Lower leg skin (tissue), 4 donors: ENCODE measurements at regions not wholly inside any gene's neighbourhood (a gene's known extent, or its start where the extent isn't known, plus 50 kb on each side); places are given as distances from the start of the nearest gene placed in this dataset.
A peak's percentile ranks its signal among the peaks of the same experiment; 100 is the strongest.

Experiments
- DNase-seq, 2 donors: peaks; one replicate each; pipeline ENCODE4 v3.0.0-alpha.2; 2019; ENCODE audit warnings: low spot score in 2 of 2
- H3K4me3 ChIP-seq: fragments of 200-600 bp; sonication (generic); 2 replicates; pipeline ENCODE4 v1.5.1; 2017; ENCODE audit warnings: mild to moderate bottlenecking, low read depth; ENCODE audit not compliant: poor library complexity, severe bottlenecking
- POLR2A ChIP-seq, 2 donors: fragments of 450-650 bp; IDR thresholded peaks; one replicate each; pipeline ENCODE4 v1.6.1; 2016 to 2017; ENCODE audit warnings: antibody characterized with exemption in 2 of 2, mild to moderate bottlenecking in 1 of 2, moderate library complexity in 1 of 2
- WGBS, 2 donors: methylation state at CpG; one replicate each; pipeline ENCODE4 v1.1.5; 2018; 5-methylcytosine and 5-hydroxymethylcytosine counted together
- intact Hi-C: fragments of 100-400 bp; cut with DNase I; formaldehyde crosslinking; loops from one replicate; pipeline ENCODE4 v1.15.0; 2023; ENCODE audit warnings: low total_unique reads
- TF ChIP-seq, protein P1 (sequence below), 3 donors: fragments of 450-650 bp; IDR thresholded peaks; one replicate each; pipeline ENCODE4 v1.5.1; 2016; ENCODE audit warnings: antibody characterized with exemption in 3 of 3, mild to moderate bottlenecking in 3 of 3, moderate library complexity in 2 of 3

DNA sequence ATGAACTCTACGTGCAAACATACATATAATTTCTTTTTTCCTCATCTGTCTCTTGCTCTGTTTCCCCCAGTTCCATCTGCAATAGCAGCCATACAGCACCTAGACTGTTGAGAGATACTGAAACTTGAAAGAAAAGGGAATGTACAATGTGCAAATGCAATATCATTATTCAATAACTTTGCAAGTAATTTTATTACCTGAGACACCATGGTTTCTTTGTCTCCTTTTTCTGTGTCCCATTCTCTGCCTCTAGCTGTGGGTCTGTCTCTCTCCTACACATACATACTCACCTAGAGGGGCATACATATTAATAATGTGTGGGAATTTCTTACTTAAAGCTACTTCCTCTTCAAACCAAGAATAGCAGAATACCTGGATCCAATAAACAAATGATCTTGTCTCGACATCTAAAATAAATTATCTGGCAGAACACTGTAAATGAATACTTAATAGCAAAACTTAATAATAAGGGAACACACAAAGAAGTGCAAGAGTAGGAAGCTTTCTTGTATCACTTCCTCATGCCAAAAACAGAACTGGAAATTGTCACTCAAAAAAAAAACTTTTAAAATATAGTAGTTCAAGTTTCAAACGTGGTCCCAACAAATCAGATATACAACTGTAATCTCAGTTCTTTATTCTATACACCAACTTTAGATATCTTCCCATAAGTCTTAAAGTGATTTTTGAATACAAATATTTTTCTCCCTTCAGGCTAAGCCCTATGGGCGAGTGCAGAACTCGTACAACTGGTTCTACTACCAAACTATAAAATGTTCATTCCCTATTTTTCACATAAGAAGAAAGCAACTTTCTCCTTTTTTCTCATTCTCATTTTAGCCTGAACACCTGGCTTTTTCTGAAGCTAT is 194.6 kb downstream of the NRIP1 start:
- intact Hi-C loops, result no loop called here
- WGBS, 2 donors, result 38 to 52% methylated on average over 5 of the region's 5 CpGs
- no peak for DNase-seq
- TF ChIP-seq, protein P1, sequence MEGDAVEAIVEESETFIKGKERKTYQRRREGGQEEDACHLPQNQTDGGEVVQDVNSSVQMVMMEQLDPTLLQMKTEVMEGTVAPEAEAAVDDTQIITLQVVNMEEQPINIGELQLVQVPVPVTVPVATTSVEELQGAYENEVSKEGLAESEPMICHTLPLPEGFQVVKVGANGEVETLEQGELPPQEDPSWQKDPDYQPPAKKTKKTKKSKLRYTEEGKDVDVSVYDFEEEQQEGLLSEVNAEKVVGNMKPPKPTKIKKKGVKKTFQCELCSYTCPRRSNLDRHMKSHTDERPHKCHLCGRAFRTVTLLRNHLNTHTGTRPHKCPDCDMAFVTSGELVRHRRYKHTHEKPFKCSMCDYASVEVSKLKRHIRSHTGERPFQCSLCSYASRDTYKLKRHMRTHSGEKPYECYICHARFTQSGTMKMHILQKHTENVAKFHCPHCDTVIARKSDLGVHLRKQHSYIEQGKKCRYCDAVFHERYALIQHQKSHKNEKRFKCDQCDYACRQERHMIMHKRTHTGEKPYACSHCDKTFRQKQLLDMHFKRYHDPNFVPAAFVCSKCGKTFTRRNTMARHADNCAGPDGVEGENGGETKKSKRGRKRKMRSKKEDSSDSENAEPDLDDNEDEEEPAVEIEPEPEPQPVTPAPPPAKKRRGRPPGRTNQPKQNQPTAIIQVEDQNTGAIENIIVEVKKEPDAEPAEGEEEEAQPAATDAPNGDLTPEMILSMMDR (IDR thresholded peaks at IDR 0.05), result no peak
- TF ChIP-seq POLR2A (IDR thresholded peaks at IDR 0.05), result no peak
- no peak overlapping the region for H3K4me3 ChIP-seq

DNA sequence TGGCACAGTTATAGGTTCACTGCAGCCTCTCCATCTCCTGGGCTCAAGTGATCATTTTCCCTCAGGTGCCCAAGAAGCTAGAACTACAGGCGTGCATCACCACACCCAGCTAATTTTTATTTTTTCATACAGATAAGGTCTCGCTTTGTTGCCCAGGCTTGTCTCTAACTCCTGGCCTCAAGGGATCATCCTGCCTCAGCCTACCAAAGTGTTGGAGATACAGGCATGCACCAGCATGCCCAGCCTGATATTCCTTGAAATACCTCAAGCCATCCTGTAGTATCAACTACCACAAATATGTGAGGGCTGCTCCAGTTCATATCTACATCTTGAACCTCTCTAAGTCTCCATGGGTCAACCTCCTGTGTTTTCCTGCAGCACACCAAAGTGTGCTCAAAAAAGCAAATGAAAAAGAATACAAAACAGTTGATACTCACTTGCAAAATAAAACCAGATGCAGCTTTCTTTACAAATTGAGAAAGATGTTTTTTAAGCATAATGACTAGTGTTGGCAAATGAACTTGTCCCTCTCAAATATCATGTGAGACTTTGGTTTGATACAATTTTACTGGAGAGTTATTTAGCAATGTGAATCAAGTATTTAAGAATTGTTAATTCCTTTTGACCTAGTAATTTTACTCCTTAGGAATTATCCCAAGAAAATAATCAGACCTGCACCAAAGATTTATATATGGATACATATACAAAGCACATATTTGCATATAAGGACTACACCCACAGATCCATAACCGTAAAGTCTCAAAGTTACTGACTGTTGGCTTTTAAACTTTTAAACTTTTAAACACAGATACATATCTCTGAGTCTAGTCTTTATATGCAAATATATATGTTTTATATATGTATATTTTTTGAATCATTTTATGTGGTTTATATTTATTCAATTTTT is 197.7 kb downstream of the NRIP1 start:
- intact Hi-C loops, result no loop called here
- no peak for TF ChIP-seq POLR2A (IDR thresholded peaks at IDR 0.05)
- TF ChIP-seq, protein P1 (IDR thresholded peaks at IDR 0.05), result no peak
- no peak for DNase-seq
- WGBS, 2 donors, result 60 to 63% methylated on average over 3 of the region's 3 CpGs
- H3K4me3 ChIP-seq, result no peak overlapping the region

DNA sequence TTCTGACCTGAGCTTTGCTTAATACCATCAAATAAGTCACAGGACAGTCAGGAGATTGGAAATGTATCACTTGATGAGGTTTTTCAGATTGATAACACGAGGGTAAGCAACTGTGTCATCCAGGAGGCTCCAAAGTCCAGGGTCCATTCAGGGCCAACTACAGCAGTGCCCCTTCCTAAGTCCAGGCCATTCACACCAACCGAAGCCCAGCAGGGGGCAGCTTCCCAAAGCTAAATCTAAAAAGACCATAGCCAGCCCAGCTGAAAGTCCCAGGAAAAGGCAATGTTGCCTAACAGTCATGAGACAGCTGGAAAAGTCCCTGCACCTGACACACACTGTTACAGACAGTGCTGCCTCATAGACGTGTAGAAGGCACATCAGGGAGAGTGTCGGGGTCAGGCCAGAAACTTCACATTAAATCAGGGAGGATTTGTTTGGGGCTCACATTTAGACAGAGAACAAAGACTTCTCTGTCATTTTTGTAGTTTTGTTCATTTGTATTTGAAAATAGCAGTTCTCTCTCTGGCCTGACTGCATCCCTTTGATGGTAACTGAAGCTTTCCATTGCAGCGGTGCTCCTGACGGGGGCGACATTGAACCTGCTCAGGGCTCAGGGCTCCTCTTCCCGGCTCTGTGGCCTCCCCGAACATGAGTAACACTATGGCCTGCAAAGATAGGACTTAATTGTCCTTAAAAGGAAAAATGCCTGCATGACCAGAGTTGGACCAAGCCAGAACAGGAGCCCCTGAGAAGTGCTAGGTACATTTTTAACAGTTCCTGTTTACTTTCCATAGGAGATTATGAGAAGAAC is 200.4 kb downstream of the NRIP1 start:
- no peak overlapping the region for H3K4me3 ChIP-seq
- peak; percentile 68 to 90 for DNase-seq
- TF ChIP-seq POLR2A (IDR thresholded peaks at IDR 0.05), result no peak
- TF ChIP-seq, protein P1 (IDR thresholded peaks at IDR 0.05), result no peak
- 52 to 71% methylated on average over 9 of the region's 9 CpGs for WGBS, 2 donors
- intact Hi-C loops, result no loop called here

DNA sequence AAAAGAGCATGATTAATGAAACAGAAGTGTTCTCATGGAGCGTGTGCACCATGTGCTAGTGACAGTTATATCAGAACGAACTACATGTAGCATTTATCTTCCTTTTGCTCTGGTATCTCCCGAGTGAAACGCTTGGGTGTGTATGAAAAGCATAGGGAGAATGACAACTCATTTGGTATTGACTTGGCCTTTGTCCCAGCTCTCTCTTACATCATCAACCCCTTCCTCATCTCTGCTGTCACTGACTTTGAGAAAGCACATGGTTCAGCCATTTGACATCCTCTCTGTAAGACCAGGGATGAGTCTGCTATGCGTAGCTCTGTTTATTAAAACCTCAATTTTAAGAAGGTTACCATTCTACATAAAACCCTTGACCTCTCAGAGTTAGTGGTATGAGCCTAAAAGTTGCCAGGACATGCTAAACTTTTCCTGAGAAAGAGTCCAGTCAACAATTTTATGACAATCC is 201.0 kb downstream of the NRIP1 start:
- no peak for DNase-seq
- 69 to 79% methylated on average over 5 of the region's 5 CpGs for WGBS, 2 donors
- intact Hi-C loops, result no loop called here
- H3K4me3 ChIP-seq, result no peak overlapping the region
- TF ChIP-seq, protein P1 (IDR thresholded peaks at IDR 0.05), result no peak
- TF ChIP-seq POLR2A (IDR thresholded peaks at IDR 0.05), result no peak
